Tibial artery (tissue), 4 donors: ENCODE measurements at regions not wholly inside any gene's neighbourhood (a gene's known extent, or its start where the extent isn't known, plus 50 kb on each side); places are given as distances from the start of the nearest gene placed in this dataset.

Source experiments
- DNase-seq, 2 donors: peaks; one replicate each; pipeline ENCODE4 v3.0.0-alpha.2; 2019
- H3K27ac ChIP-seq, 2 donors: fragments of 200-600 bp; sonication (generic) in 1 of 2; 1 replicate in 1 of 2; 2 replicates in 1 of 2; pipeline ENCODE4 v1.5.1; 2018 to 2019; ENCODE audit warnings: mild to moderate bottlenecking in 1 of 2
- H3K27me3 ChIP-seq, 2 donors: fragments of 200-600 bp; sonication (generic) in 1 of 2; one replicate each; pipeline versions ENCODE4 v1.5.1 to v1.6.0; 2016 to 2019
- H3K36me3 ChIP-seq, 3 donors: fragments of 200-600 bp; sonication (generic) in 2 of 3; one replicate each; pipeline ENCODE4 v1.5.1; 2016 to 2019; ENCODE audit warnings: mild to moderate bottlenecking in 2 of 3
- H3K4me1 ChIP-seq, 4 donors: fragments of 200-600 bp; sonication (generic) in 2 of 4; 1 replicate in 3 of 4; 2 replicates in 1 of 4; pipeline ENCODE4 v1.5.1; 2016 to 2019
- H3K4me3 ChIP-seq, 2 donors: fragments of 200-600 bp; sonication (generic) in 1 of 2; 1 replicate in 1 of 2; 2 replicates in 1 of 2; pipeline ENCODE4 v1.5.1; 2018 to 2019; ENCODE audit warnings: mild to moderate bottlenecking in 2 of 2
- H3K9me3 ChIP-seq, 3 donors: fragments of 200-600 bp; sonication (generic) in 1 of 3; one replicate each; pipeline ENCODE4 v1.5.1; 2016 to 2019
- intact Hi-C: fragments of 100-400 bp; cut with DNase I; formaldehyde crosslinking; loops from one replicate; pipeline ENCODE4 v1.15.0; 2023; ENCODE audit warnings: low total_unique reads
- TF ChIP-seq, protein P1 (sequence below), 2 experiments: fragments of 200-600 bp in 1 of 2; fragments of 450-650 bp in 1 of 2; IDR thresholded peaks; one replicate each; pipeline ENCODE4 v1.5.1; 2017 to 2019; ENCODE audit warnings: antibody characterized with exemption in 2 of 2, mild to moderate bottlenecking in 1 of 2, moderate library complexity in 1 of 2

DNA sequence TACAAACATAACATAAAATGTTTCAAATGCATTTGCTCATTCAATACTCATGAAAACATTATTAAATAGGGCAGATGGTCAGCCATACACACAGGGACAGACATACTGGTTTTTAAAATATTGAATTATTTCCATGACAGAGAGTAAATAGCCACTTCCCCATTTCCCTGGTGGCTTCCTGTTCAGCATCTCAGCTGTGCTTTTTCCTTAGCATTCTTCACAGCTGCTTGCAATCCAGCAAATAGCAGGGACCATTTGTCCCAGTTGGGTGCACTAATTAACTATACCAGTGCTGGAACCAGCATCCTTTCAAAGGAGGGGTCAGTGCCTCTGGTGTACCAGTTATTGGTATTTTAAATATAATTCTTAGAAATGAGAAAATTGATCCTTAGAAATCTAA lies 964.7 kb downstream of the RAB28 start:
- Histone ChIP-seq H3K9me3 (peaks cover 0 to 5% (median 0%) of the 10 kb centered on the region in 3 donors), H3K4me1 (no peaks in the 10 kb centered on the region), H3K27ac (no peak overlapping the region), H3K36me3 (no peaks in the 10 kb centered on the region), H3K27me3 (no peaks in the 10 kb centered on the region), H3K4me3 (no peak overlapping the region)
- intact Hi-C loops, result no loop called here
- TF ChIP-seq, protein P1, sequence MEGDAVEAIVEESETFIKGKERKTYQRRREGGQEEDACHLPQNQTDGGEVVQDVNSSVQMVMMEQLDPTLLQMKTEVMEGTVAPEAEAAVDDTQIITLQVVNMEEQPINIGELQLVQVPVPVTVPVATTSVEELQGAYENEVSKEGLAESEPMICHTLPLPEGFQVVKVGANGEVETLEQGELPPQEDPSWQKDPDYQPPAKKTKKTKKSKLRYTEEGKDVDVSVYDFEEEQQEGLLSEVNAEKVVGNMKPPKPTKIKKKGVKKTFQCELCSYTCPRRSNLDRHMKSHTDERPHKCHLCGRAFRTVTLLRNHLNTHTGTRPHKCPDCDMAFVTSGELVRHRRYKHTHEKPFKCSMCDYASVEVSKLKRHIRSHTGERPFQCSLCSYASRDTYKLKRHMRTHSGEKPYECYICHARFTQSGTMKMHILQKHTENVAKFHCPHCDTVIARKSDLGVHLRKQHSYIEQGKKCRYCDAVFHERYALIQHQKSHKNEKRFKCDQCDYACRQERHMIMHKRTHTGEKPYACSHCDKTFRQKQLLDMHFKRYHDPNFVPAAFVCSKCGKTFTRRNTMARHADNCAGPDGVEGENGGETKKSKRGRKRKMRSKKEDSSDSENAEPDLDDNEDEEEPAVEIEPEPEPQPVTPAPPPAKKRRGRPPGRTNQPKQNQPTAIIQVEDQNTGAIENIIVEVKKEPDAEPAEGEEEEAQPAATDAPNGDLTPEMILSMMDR (IDR thresholded peaks at IDR 0.05), result no peak
- DNase-seq, result no peak

DNA sequence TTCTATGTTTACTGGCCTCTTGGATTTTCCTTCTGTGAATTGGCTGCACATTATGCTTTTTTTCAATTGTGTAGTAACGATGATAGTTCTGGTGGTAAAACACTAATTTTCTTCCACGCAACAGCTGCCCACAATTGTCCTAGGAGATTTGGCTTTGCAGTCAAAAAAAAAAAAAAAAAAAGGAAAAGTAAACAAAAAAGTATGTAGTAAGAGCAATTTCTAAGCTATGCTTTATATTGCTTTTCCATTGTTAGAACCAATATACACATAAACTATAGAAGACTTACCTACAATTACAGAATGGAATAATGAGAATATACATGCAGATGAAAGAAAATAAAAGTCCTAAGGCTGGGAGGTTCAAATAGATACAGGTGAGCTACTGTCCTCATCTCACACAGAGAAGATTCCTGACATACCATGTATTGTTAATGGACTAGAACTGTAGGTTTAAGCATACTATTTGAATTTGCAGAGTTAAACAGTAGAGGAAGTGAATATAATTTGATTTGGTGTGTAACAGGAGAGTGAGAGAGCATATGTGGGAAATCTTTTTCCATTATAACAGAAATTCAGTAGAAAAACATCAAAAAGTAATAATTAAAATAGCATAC lies 976.2 kb downstream of the RAB28 start:
- TF ChIP-seq, protein P1 (IDR thresholded peaks at IDR 0.05), result no peak
- Histone ChIP-seq H3K4me1 (no peaks in the 10 kb centered on the region), H3K27ac (no peak overlapping the region), H3K9me3 (no peaks in the 10 kb centered on the region), H3K27me3 (no peaks in the 10 kb centered on the region), H3K36me3 (no peaks in the 10 kb centered on the region), H3K4me3 (no peak overlapping the region)
- no peak for DNase-seq
- intact Hi-C loops, result no loop called here

DNA sequence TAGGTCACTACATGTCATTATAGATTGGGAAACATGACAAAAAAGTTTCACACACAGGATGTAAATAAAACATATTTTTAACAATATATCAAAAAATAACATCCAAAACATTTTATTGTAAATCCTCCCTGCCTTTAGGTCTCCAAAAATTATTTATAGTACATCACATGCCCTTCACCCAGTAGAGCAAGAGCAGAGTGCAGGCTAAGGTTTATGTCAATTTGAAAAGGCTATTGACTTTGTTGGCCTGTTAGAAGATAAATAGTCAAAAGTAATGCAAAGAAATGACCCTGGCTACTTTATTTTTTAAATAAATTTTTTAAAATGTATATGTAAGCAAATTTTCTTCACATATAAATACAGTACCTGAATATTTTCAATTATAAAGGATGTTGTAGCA lies 983.7 kb downstream of the RAB28 start:
- no peak for DNase-seq
- Histone ChIP-seq H3K27ac (no peak overlapping the region), H3K4me1 (no peaks in the 10 kb centered on the region), H3K9me3 (no peaks in the 10 kb centered on the region), H3K27me3 (no peaks in the 10 kb centered on the region), H3K4me3 (no peak overlapping the region), H3K36me3 (no peaks in the 10 kb centered on the region)
- TF ChIP-seq, protein P1 (IDR thresholded peaks at IDR 0.05), result no peak
- intact Hi-C loops, result no loop called here

DNA sequence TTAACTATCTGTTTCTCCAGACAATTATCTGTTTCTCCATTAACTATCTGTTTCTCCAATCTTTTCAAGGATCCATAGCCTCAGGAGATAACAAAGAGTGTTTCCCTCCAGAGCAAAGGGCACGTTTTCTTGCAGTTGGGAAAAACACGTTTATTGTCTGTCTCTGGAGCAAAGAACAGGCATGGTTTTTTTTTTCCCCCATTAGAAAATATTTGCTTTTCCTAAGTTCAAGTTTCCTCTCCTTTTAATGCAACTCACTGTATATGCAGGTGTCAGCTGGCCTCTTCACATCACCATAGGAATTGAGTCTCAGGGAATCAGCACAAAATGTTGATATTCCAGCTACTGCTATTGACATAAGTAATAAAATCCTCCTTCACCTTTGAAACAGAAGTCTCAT lies 984.4 kb downstream of the RAB28 start:
- Histone ChIP-seq H3K36me3 (no peaks in the 10 kb centered on the region), H3K9me3 (no peaks in the 10 kb centered on the region), H3K4me3 (no peak overlapping the region), H3K27ac (no peak overlapping the region), H3K4me1 (no peaks in the 10 kb centered on the region), H3K27me3 (no peaks in the 10 kb centered on the region)
- intact Hi-C loops, result no loop called here
- TF ChIP-seq, protein P1 (IDR thresholded peaks at IDR 0.05), result no peak
- DNase-seq, result no peak

DNA sequence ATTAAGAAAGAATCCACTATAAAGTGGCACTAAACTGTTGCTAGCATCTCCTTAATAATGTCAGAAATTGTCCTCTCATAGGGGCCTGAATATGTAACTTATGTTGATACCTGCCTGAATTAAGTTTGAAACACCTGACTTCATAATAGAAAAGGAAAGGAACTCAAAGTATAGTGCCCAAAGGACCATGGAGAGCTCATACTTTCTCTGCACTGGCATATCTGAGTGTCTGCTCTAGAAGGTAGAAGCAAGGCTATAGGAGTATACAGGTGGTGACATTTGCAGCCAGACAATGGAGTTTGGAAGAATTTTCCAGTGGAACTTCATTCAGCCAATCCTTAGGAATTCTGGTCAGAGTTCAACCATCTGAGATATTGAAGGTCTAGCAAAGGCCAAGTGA lies 988.9 kb downstream of the RAB28 start:
- TF ChIP-seq, protein P1 (IDR thresholded peaks at IDR 0.05), result no peak
- no peaks in the 10 kb centered on the region for H3K9me3 ChIP-seq
- H3K4me1 ChIP-seq, result no peaks in the 10 kb centered on the region
- no peaks in the 10 kb centered on the region for H3K27me3 ChIP-seq
- no peak for DNase-seq
- no peak overlapping the region for H3K4me3 ChIP-seq
- intact Hi-C loops, result no loop called here
- H3K36me3 ChIP-seq, result no peaks in the 10 kb centered on the region
- H3K27ac ChIP-seq, result no peak overlapping the region
